IPS DF 4.7 (cell line): ENCODE measurements at regions not wholly inside any gene's neighbourhood (a gene's known extent, or its start where the extent isn't known, plus 50 kb on each side); places are given as distances from the start of the nearest gene placed in this dataset.

Experiments
- DNase-seq: peaks from one replicate; pipeline ENCODE4 v3.0.0-alpha.2; 2013; ENCODE audit warnings: low spot score; ENCODE audit errors: extremely low read depth

GRCh38 chr9:109830545-109830944, 50.5 kb downstream of the PALM2AKAP2 start:
- no peak for DNase-seq

DNA sequence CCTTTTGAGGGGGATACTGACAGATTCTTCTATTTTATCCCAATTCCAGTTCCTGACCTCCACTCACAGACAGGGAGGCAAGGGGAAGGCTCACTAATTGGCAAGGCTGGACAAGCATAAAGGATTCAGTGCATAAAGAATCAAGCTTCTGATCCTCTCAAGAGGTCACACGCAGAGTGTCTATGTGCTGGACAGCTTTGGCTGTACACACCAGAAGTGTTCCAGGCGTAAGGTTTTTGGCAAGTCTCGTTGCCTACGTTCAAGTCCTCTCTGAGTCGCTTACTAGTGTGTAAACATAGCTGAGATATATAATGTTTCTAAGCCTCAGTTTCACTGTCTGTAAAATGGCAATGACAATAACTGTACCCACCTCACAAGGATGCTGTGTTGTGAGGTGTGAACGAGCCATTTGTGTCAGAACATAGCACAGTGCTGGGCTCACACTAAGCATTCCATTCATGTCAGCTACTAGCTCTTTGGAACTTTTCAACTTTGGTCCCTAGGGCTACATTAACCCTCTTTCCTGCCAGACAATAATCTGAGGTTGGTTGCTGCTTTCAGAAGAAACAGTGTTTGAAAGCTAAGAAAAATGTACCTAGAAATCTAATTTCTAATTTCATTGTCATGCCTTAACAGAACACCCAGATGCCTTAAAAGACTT, 52.1 kb downstream of the PALM2AKAP2 start:
- no peak for DNase-seq

GRCh38 chr9:109834855-109835254, 54.9 kb downstream of the PALM2AKAP2 start:
- no peak for DNase-seq

DNA sequence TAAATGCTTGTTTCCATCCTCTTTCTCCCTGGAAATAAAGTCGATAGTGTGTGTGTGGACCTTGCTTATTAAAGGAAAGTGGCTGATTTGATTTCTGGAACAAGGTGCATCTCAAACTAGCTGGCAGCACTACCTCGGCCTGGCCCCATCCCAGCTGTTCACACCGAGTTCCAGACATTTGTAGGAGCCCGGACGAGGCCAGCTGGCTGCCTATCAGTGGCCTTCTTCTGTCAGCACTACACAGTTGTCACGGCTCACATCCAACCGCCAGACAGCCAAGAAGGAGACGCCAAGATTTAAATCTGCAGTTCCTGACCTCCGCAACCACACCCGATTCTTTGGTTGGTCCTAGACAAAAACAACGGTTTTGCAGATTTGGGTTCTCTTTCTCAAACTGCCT, 63.6 kb downstream of the PALM2AKAP2 start:
- DNase-seq, result no peak

DNA sequence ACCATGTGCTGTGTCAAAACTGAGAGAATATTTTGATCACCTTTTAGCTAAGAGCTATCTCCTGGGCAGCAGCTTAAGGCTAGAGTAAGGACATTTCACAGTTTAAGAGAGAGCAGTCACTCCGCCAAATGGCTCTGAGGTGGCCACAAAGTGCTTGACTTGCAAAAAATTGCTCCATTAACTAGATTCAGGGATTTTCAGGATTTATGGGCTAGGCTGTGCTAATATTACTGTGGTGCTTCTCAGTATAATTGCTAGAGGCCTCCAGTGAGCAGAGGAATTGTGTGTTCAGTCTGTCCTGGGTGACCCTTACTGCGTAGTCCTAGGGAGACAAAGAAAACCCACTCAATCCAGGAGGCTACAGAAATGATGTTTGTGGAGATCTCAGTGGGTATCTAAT, 65.2 kb downstream of the PALM2AKAP2 start:
- no peak for DNase-seq

GRCh38 chr9:109846776-109847175, 66.8 kb downstream of the PALM2AKAP2 start:
- DNase-seq, result no peak

- no peak for DNase-seq
Observed at GRCh38 chr9:109852556-109852955, 72.6 kb downstream of the PALM2AKAP2 start.

GRCh38 chr9:109855540-109855939, 75.5 kb downstream of the PALM2AKAP2 start:
- DNase-seq, result no peak

DNA sequence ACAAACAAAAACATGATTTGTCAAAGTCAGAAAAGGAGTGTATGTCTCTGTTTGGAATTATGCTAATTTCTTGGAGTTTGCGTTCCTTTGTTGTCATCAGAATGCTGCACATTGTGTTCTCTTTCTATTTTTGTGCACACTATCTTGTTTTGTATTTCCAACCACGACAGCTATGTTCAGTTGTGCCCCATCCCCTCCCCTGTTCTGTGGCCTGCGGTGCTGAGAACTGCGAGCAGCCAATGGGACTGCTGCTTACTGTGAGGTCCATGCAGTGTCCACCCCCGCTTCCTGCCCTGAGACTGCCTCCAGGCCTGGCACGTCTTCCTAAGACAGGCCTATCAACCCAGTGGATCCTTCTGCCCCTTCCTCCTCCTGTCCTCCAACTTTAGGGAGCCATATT, 76.8 kb downstream of the PALM2AKAP2 start:
- DNase-seq, result no peak

DNA sequence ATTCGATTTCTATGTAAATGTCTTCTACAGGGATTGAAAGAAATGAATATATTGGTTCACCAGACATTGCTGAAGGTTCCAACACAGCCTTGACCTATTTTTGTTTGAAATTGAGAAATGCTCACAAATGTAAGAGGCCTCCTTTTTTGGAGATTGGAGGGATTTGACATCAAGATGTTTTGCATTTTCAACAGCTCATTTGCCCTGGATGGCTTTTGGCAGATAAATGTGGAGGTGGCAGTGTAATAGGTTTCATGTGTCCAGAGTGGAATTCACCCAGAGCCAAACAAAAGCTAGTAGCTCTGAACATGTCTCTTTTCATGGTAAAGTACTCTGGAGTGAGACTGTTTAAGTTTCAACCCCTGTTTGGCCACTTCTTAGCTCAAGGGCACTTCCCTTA, 77.3 kb downstream of the PALM2AKAP2 start:
- no peak for DNase-seq

GRCh38 chr9:109859447-109859846, 79.4 kb downstream of the PALM2AKAP2 start:
- DNase-seq, result no peak

GRCh38 chr9:109860521-109860920, 80.5 kb downstream of the PALM2AKAP2 start:
- no peak for DNase-seq

DNA sequence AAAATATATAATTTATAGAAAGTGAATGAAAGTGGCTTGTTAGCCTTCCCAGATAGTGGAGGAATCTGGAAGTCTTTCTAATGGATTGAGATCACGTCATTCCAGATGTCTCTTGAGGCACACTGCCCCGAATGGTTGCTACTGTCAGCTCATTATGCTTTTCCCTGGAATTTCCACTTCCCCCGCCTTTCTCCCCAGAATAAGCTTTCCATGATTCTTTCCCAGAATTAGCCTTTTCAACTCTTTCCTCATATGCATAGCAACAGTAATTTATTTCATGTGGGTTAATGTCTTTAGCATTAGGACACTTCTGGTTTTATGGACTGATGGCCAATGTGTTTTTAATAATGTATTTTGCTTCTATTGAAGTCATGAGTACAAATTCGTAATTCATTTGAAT, 81.5 kb downstream of the PALM2AKAP2 start:
- DNase-seq, result no peak

DNA sequence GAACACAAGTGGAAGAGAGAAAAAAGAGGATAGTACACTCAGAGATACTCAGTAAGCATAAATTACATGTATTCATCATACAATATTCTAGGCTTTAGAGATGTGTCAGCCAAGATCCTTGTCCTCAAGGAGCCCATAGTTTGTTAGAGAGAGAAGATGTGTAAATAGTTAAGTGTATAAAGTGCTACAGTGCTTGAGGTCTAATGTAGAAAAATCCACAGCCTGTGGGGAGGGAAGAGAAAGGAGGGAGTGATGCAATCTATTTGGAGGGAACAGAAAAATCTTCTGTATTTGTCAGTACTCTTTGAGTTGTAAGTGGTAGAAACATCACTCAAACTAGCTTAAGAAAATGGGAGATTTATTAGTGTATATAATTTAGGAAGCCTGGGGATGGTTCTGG, 81.9 kb downstream of the PALM2AKAP2 start:
- DNase-seq, result no peak

GRCh38 chr9:109862452-109862851, 82.5 kb downstream of the PALM2AKAP2 start:
- DNase-seq, result no peak

DNA sequence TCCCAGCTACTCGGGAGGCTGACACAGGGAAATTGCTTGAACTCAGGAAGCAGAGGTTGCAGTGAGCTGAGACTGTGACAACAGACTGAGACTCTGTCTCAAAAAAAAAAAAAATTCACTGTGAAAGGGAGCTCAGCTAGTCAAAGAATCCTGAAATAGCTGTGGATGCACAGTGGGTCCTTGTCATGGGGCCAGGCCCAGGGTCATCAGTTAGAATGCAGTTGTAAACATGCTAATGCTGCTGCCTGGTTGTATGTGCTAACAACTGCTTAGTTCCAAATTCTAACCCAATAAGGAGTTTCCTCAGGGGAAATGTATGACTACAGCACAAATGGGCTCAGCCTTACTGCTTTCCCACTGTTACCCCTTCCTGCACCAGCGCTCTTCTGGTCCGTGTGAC, 84.0 kb downstream of the PALM2AKAP2 start:
- no peak for DNase-seq

DNA sequence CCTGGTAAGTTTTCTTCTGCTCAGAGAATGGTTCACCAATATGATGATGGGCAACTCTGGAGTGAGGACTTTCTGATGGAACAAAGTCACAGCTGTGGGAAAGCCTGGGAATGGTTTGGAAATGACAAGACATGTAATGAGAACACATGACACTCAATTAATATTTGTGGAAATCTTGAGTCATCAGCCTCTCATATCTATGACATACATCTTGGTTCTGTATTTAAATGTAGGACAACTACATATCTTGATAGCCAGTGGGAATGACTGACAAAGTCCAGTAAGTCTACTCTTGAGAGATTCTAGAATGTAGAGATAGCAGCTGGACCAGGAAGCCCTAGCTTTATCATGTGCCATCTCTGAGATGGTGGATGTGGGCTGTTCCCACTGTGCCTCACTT, 85.5 kb downstream of the PALM2AKAP2 start:
- no peak for DNase-seq

DNA sequence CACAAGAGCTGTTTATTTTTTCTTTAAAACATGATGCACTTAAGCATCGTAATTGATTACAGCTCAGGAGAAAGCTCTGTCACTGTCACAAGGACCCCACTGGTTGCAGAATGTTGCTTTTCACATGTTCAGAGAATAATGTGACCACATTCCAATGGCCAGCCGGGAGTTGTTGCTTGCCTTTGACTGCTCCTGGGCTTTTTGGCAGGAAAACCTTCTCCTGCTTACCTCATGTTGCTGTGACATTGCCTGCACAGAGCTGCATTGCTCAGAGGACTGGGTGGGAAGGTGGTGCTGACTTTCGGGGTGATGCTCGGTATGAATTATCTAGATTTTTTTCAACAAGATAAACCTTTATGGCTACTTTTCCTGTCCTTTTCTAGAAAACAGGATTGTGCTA, 88.2 kb downstream of the PALM2AKAP2 start:
- DNase-seq, result no peak

DNA sequence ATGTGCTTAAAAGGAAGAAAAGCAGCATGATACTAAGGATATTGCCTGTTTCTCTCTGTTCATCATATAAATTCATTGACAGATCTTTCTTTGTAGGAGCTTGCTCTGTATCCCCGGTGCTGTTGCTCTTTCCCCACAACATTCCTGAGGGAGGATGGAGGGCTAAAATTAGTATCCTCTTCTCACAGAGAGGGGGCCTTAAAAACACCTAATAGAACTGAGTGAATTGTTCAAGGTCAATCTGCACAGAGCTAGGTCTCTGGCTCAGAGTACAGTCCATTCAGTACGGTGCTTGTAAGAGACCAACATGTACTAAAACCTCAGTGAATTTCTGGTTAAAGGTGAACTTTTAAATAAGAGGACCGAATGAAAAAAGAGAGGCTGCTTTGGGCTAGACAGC, 88.7 kb downstream of the PALM2AKAP2 start:
- no peak for DNase-seq

GRCh38 chr9:109870365-109870764, 90.4 kb downstream of the PALM2AKAP2 start:
- DNase-seq, result no peak

- DNase-seq, result no peak
Observed at GRCh38 chr9:109872901-109873300, 92.9 kb downstream of the PALM2AKAP2 start.

GRCh38 chr9:109875495-109876129, 95.6 kb downstream of the PALM2AKAP2 start:
- no peak for DNase-seq
